ENCODE measurements at regions not wholly inside any gene's neighbourhood (a gene's known extent, or its start where the extent isn't known, plus 50 kb on each side); places are given as distances from the start of the nearest gene placed in this dataset.
"Not testable (repeated sequence)": the region's sequence is repeated elsewhere in the genome, so short reads cannot be mapped to it uniquely, and the experiment has no call there.

DNA sequence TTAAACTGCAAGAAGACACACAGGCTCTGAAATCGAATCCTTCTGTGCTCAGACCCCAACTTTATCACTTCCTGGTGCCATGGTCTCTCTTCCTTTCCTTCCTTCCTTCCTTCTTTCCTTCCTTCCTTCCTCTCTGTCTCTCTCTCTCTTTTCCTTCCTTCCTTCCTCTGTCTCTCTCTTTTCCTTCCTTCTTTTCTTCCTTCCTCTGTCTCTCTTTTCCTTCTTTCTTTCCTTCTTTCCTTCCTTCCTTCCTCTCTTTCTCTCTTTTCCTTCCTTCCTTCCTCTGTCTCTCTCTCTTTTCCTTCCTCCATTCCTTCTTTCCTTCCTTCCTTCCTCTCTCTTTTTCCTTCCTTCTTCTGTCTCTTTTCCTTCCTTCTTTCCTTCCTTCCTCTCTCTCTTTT is 127.2 kb upstream of the CACNA1A start:
- Histone ChIP-seq H3K4me1 (ENCODE audit: insufficient read depth, low read length, poor library complexity, severe bottlenecking) (peaks cover 13% of the 10 kb centered on the region), H3K36me3 (ENCODE audit: insufficient read depth, low read length, poor library complexity, severe bottlenecking) (no peaks in the 10 kb centered on the region), H3K27ac (ENCODE audit: low read depth, low read length, poor library complexity, severe bottlenecking) (peak overlapping the region; percentile 53), H3K27me3 (replicated peaks; ENCODE audit: insufficient read depth, low read depth, low read length, poor library complexity) (no peaks in the 10 kb centered on the region), H3K9me3 (ENCODE audit: low read depth, low read length, poor library complexity, severe bottlenecking) (no peaks in the 10 kb centered on the region), H3K4me3 (ENCODE audit: low read depth, low read length, poor library complexity, severe bottlenecking) (no peak overlapping the region)
- POLR2A ChIA-PET (ENCODE audit: low non-redundant PET), result no interaction called here
- no peak for DNase-seq (ENCODE audit: low spot score)
- CTCF ChIA-PET, result interaction anchor here (0.6 kb wide), 1 partner anchor 87 kb away, joined by 3 read pairs; no protein-coding TSS in a partner anchor
- TF ChIP-seq, protein P1, sequence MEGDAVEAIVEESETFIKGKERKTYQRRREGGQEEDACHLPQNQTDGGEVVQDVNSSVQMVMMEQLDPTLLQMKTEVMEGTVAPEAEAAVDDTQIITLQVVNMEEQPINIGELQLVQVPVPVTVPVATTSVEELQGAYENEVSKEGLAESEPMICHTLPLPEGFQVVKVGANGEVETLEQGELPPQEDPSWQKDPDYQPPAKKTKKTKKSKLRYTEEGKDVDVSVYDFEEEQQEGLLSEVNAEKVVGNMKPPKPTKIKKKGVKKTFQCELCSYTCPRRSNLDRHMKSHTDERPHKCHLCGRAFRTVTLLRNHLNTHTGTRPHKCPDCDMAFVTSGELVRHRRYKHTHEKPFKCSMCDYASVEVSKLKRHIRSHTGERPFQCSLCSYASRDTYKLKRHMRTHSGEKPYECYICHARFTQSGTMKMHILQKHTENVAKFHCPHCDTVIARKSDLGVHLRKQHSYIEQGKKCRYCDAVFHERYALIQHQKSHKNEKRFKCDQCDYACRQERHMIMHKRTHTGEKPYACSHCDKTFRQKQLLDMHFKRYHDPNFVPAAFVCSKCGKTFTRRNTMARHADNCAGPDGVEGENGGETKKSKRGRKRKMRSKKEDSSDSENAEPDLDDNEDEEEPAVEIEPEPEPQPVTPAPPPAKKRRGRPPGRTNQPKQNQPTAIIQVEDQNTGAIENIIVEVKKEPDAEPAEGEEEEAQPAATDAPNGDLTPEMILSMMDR (conservative IDR thresholded peaks at IDR 0.05; ENCODE audit: low read depth, low read length), result no peak
- no peak for TF ChIP-seq EZH2 (IDR thresholded peaks at IDR 0.05; ENCODE audit: borderline replicate concordance, low read depth, low read length, poor library complexity, severe bottlenecking)
- BruUV-seq (replicated peaks), result no TSS peak
- intact Hi-C loops (cut with micrococcal nuclease; ENCODE audit: unreplicated experiment), result no loop called here

- BruUV-seq (replicated peaks), result no TSS peak
- DNase-seq (ENCODE audit: low spot score), result peak; percentile 74
- Histone ChIP-seq H3K27ac (ENCODE audit: low read depth, low read length, poor library complexity, severe bottlenecking) (peak overlapping the region; percentile 53), H3K4me3 (ENCODE audit: low read depth, low read length, poor library complexity, severe bottlenecking) (no peak overlapping the region), H3K4me1 (ENCODE audit: insufficient read depth, low read length, poor library complexity, severe bottlenecking) (peaks cover 13% of the 10 kb centered on the region), H3K27me3 (replicated peaks; ENCODE audit: insufficient read depth, low read depth, low read length, poor library complexity) (no peaks in the 10 kb centered on the region), H3K9me3 (ENCODE audit: low read depth, low read length, poor library complexity, severe bottlenecking) (no peaks in the 10 kb centered on the region), H3K36me3 (ENCODE audit: insufficient read depth, low read length, poor library complexity, severe bottlenecking) (no peaks in the 10 kb centered on the region)
- TF ChIP-seq, protein P1 (conservative IDR thresholded peaks at IDR 0.05; ENCODE audit: low read depth, low read length), result no peak
- no peak for TF ChIP-seq EZH2 (IDR thresholded peaks at IDR 0.05; ENCODE audit: borderline replicate concordance, low read depth, low read length, poor library complexity, severe bottlenecking)
- ChIA-PET POLR2A (ENCODE audit: low non-redundant PET) (interaction anchor here (0.5 kb wide), 1 partner anchor 792 kb away, joined by 3 read pairs; no protein-coding TSS in a partner anchor), CTCF (interaction anchor here (0.6 kb wide), 1 partner anchor 87 kb away, joined by 3 read pairs; no protein-coding TSS in a partner anchor)
- intact Hi-C loops (cut with micrococcal nuclease; ENCODE audit: unreplicated experiment), result no loop called here
Measured at GRCh38 chr19:13633109-13633508, 126.8 kb upstream of the CACNA1A start.

GRCh38 chr19:13632164-13632563 is 125.9 kb upstream of the CACNA1A start:
- H3K4me3 ChIP-seq (ENCODE audit: low read depth, low read length, poor library complexity, severe bottlenecking); POLR2A ChIA-PET (ENCODE audit: low non-redundant PET); DNase-seq (ENCODE audit: low spot score); H3K36me3 ChIP-seq (ENCODE audit: insufficient read depth, low read length, poor library complexity, severe bottlenecking); intact Hi-C loops (cut with micrococcal nuclease; ENCODE audit: unreplicated experiment); H3K27ac ChIP-seq (ENCODE audit: low read depth, low read length, poor library complexity, severe bottlenecking); H3K27me3 ChIP-seq (replicated peaks; ENCODE audit: insufficient read depth, low read depth, low read length, poor library complexity); BruUV-seq (replicated peaks); H3K9me3 ChIP-seq (ENCODE audit: low read depth, low read length, poor library complexity, severe bottlenecking): not testable (repeated sequence)
- H3K4me1 ChIP-seq (ENCODE audit: insufficient read depth, low read length, poor library complexity, severe bottlenecking), result peaks cover 13% of the 10 kb centered on the region
- CTCF ChIA-PET, result interaction anchor here (0.5 to 0.6 kb wide), 2 partner anchors 157 to 242 kb away, joined by 4 to 5 read pairs; no protein-coding TSS in a partner anchor

DNA sequence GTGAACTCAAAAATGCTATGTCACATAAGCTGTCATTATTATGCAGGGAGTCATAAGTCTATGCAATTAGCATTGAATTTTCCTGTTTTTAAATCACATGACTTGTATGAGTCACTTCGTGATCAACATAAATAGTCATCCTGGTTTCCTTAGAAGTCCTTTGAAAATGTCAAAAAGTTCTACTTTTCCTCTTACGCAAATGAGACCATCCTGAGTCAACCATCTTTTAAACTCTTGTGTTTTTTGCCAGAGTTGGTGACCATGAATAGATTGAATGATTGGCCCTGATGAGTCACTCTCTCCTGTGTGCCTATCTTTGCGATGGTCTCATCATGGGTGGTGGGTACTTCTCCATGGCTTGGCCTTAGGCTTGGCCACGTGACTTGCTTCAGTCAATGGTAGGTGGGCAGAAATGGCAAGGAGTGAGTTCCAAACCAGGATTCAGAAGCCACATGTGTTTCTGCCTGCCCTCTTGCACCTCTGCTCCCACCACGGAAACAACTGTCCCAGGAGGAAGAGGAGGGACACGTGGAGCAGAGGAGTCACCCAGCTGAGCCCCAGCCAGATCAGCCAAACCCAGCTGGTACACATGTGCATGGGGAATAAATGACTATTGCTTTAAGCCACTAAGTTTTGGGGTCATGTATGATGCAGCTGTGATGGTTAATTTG is 123.5 kb upstream of the CACNA1A start:
- POLR2A ChIA-PET (ENCODE audit: low non-redundant PET), result no interaction called here

More for the DNA sequence above, 123.5 kb upstream of the CACNA1A start:
- Histone ChIP-seq H3K9me3 (ENCODE audit: low read depth, low read length, poor library complexity, severe bottlenecking) (no peaks in the 10 kb centered on the region), H3K27ac (ENCODE audit: low read depth, low read length, poor library complexity, severe bottlenecking) (no peak overlapping the region), H3K36me3 (ENCODE audit: insufficient read depth, low read length, poor library complexity, severe bottlenecking) (no peaks in the 10 kb centered on the region), H3K4me3 (ENCODE audit: low read depth, low read length, poor library complexity, severe bottlenecking) (no peak overlapping the region), H3K4me1 (ENCODE audit: insufficient read depth, low read length, poor library complexity, severe bottlenecking) (peaks cover 13% of the 10 kb centered on the region), H3K27me3 (replicated peaks; ENCODE audit: insufficient read depth, low read depth, low read length, poor library complexity) (no peaks in the 10 kb centered on the region)
- no TSS peak for BruUV-seq (replicated peaks)
- DNase-seq (ENCODE audit: low spot score), result peak; percentile 54
- TF ChIP-seq, protein P1 (conservative IDR thresholded peaks at IDR 0.05; ENCODE audit: low read depth, low read length), result no peak
- no peak for TF ChIP-seq EZH2 (IDR thresholded peaks at IDR 0.05; ENCODE audit: borderline replicate concordance, low read depth, low read length, poor library complexity, severe bottlenecking)
- intact Hi-C loops (cut with micrococcal nuclease; ENCODE audit: unreplicated experiment), result no loop called here
- CTCF ChIA-PET, result no interaction called here
